ENCODE measurements at regions not wholly inside any gene's neighbourhood (a gene's known extent, or its start where the extent isn't known, plus 50 kb on each side); places are given as distances from the start of the nearest gene placed in this dataset.

GRCh38 chrX:35680940-35681346 lies 117.2 kb upstream of the MAGEB16 start:
- no peak for TF ChIP-seq CTCF (tag by site-specific recombination; IDR thresholded peaks at IDR 0.05)
- TF ChIP-seq ZNF24 (tag by site-specific recombination; IDR thresholded peaks at IDR 0.05): no peak
- no peak for TF ChIP-seq ZSCAN30 (tag by site-specific recombination; IDR thresholded peaks at IDR 0.05)
- no peak for TF ChIP-seq GLI4 (tag by site-specific recombination; IDR thresholded peaks at IDR 0.05)
- no peak for TF ChIP-seq YY1 (tag by site-specific recombination; IDR thresholded peaks at IDR 0.05)
- TF ChIP-seq ZNF398 (tag by site-specific recombination; IDR thresholded peaks at IDR 0.05): no peak
- no peak for TF ChIP-seq KLF16 (tag by site-specific recombination; IDR thresholded peaks at IDR 0.05)
- TF ChIP-seq ZBTB49 (tag by site-specific recombination; IDR thresholded peaks at IDR 0.05; ENCODE audit: low read depth): no peak
- no peak for TF ChIP-seq BCL11A (tag by site-specific recombination; IDR thresholded peaks at IDR 0.05; ENCODE audit: low read depth)
- no peak for TF ChIP-seq ZNF580 (tag by site-specific recombination; IDR thresholded peaks at IDR 0.05)
- TF ChIP-seq ZNF174 (tag by site-specific recombination; IDR thresholded peaks at IDR 0.05): no peak

Data from HEK293 (cell line).